BJ (cell line): ENCODE measurements at regions not wholly inside any gene's neighbourhood (a gene's known extent, or its start where the extent isn't known, plus 50 kb on each side); places are given as distances from the start of the nearest gene placed in this dataset.

Experiments
- CTCF ChIA-PET: fragments of 350-600 bp; formaldehyde crosslinking; extraction: SDS; loops from one replicate; lab custom pipeline; 2021; ENCODE audit warnings: antibody characterized with exemption, inconsistent platforms; lab: Yijun Ruan, JAX
- POLR2A ChIA-PET: fragments of 300-600 bp; sonication (Branson Sonifier 250); formaldehyde crosslinking; extraction: SDS; loops from one replicate; lab custom pipeline; 2021; ENCODE audit warnings: antibody characterized with exemption; lab: Charles Lee
- DNase-seq: peaks from one replicate; pipeline ENCODE4 v3.0.0-alpha.2; 2011; ENCODE audit warnings: low read depth
- H3K27me3 ChIP-seq: 2 replicates; pipeline ENCODE4 v1.6.0; 2011; ENCODE audit warnings: low read length; ENCODE audit not compliant: control insufficient read depth, insufficient read depth
- H3K36me3 ChIP-seq: 2 replicates; pipeline ENCODE4 v1.5.1; 2011; ENCODE audit warnings: low read length; ENCODE audit not compliant: control insufficient read depth, insufficient read depth
- H3K4me3 ChIP-seq: 2 replicates; pipeline ENCODE4 v1.5.1; 2011; ENCODE audit warnings: low read depth, mild to moderate bottlenecking, control low read depth, low read length
- CTCF ChIP-seq: IDR thresholded peaks from 2 replicates; pipeline ENCODE4 v1.5.1; 2011; ENCODE audit warnings: low read depth, mild to moderate bottlenecking, control low read depth, inconsistent platforms, low read length, moderate library complexity; ENCODE audit not compliant: insufficient read depth

- ChIA-PET CTCF (interaction anchor here (1.0 kb wide), 1 partner anchor 15 kb away, joined by 3 read pairs; no protein-coding TSS in a partner anchor), POLR2A (no interaction called here)
- TF ChIP-seq CTCF: no peak
- H3K4me3 ChIP-seq: no peak overlapping the region
- H3K27me3 ChIP-seq: no peaks in the 10 kb centered on the region; the same call in 1 of the 2 replicates
- no peak for DNase-seq
- no peaks in the 10 kb centered on the region for H3K36me3 ChIP-seq
These were observed 195.1 kb downstream of the RFC3 start for GRCh38 chr13:34013061-34013460.

GRCh38 chr13:34017231-34017630 is 199.3 kb downstream of the RFC3 start:
- Histone ChIP-seq H3K36me3 (no peaks in the 10 kb centered on the region), H3K4me3 (no peak overlapping the region), H3K27me3 (no peaks in the 10 kb centered on the region; the same call in 1 of the 2 replicates)
- no peak for TF ChIP-seq CTCF
- ChIA-PET CTCF (interaction anchor here (1.3 kb wide), 1 partner anchor 10 kb away, joined by 3 read pairs; no protein-coding TSS in a partner anchor), POLR2A (no interaction called here)
- DNase-seq: no peak

GRCh38 chr13:34019870-34020269 is 201.9 kb downstream of the RFC3 start:
- Histone ChIP-seq H3K4me3 (no peak overlapping the region), H3K36me3 (no peaks in the 10 kb centered on the region), H3K27me3 (no peaks in the 10 kb centered on the region)
- ChIA-PET POLR2A (no interaction called here), CTCF (no interaction called here)
- no peak for TF ChIP-seq CTCF
- DNase-seq: no peak

GRCh38 chr13:34020388-34020787 is 202.4 kb downstream of the RFC3 start:
- ChIA-PET CTCF (no interaction called here), POLR2A (no interaction called here)
- no peak for TF ChIP-seq CTCF
- no peak for DNase-seq
- no peaks in the 10 kb centered on the region for H3K27me3 ChIP-seq
- H3K36me3 ChIP-seq: no peaks in the 10 kb centered on the region
- no peak overlapping the region for H3K4me3 ChIP-seq

- H3K4me3 ChIP-seq: no peak overlapping the region
- CTCF ChIA-PET: no interaction called here
- H3K36me3 ChIP-seq: no peaks in the 10 kb centered on the region
- no peak for DNase-seq
- POLR2A ChIA-PET: no interaction called here
- no peak for TF ChIP-seq CTCF
- no peaks in the 10 kb centered on the region for H3K27me3 ChIP-seq
These were observed 203.7 kb downstream of the RFC3 start for GRCh38 chr13:34021619-34022018.
